Endothelial cell of umbilical vein (primary cell): ENCODE measurements at regions not wholly inside any gene's neighbourhood (a gene's known extent, or its start where the extent isn't known, plus 50 kb on each side); places are given as distances from the start of the nearest gene placed in this dataset.
A peak's percentile ranks its signal among the peaks of the same experiment; 100 is the strongest.

ENCODE experiments used
- BruUV-seq: library from RNA; stranded (reverse); fragments of 400-500 nt; replicated peaks from 2 replicates; lab custom pipeline; 2021; lab: Mats Ljungman, UMichigan
- CTCF ChIA-PET: fragments of 300-600, 350-600 bp; sonication (Branson Sonifier 250); formaldehyde crosslinking; loops from one replicate; lab custom pipeline; 2021; ENCODE audit warnings: antibody characterized with exemption, inconsistent platforms; lab: Charles Lee
- POLR2A ChIA-PET: fragments of 300-600, 350-600 bp; sonication (Branson Sonifier 250); formaldehyde crosslinking; loops from one replicate; lab custom pipeline; 2021; ENCODE audit warnings: antibody characterized with exemption, inconsistent platforms; lab: Charles Lee
- DNase-seq: peaks from one replicate; pipeline ENCODE4 v3.0.0-alpha.2; 2011; ENCODE audit warnings: low read depth, low spot score
- FAIRE-seq: peaks from 2 replicates; lab custom pipeline; 2011; peaks lifted over from hg19 to GRCh38; lab: Jason Lieb, UNC
- H2AFZ ChIP-seq: 2 replicates; pipeline ENCODE4 v1.6.0; 2012; ENCODE audit warnings: low read depth, low read length, control low read depth, inconsistent platforms
- H3K27ac ChIP-seq: 2 replicates; pipeline ENCODE4 v1.5.1; 2011; ENCODE audit warnings: low read depth, mild to moderate bottlenecking, control low read depth, low read length, moderate library complexity; ENCODE audit not compliant: insufficient read depth
- H3K27me3 ChIP-seq, 2 experiments: 2 replicates each; pipeline versions ENCODE4 v1.6.0 to v1.6.1; 2011; ENCODE audit warnings: low read length in 2 of 2, mixed read lengths in 1 of 2; ENCODE audit not compliant: control insufficient read depth in 2 of 2, insufficient read depth in 2 of 2
- H3K36me3 ChIP-seq, 2 experiments: 2 replicates in 1 of 2; 3 replicates in 1 of 2; pipeline ENCODE4 v1.5.1; 2011; ENCODE audit warnings: low read length in 2 of 2, mild to moderate bottlenecking in 1 of 2, moderate library complexity in 1 of 2; ENCODE audit not compliant: control insufficient read depth in 2 of 2, insufficient read depth in 2 of 2; ENCODE audit errors: extremely low read depth in 1 of 2
- H3K4me1 ChIP-seq: 3 replicates; pipeline ENCODE4 v1.5.1; 2011; ENCODE audit warnings: mild to moderate bottlenecking, low read length; ENCODE audit not compliant: control insufficient read depth, insufficient read depth; ENCODE audit errors: extremely low read depth
- H3K4me2 ChIP-seq: 2 replicates; pipeline ENCODE4 v1.6.1; 2011; ENCODE audit warnings: low read length, control low read depth, mixed read lengths; ENCODE audit not compliant: insufficient read depth
- H3K4me3 ChIP-seq, 3 experiments: fragments of 200-600 bp in 1 of 3; sonication (generic), shearing (Covaris generic) in 1 of 3; replicated peaks in 1 of 3; 2 replicates each; pipeline ENCODE4 v1.5.1; 2011 to 2016; ENCODE audit warnings: control low read depth in 3 of 3, low read length in 3 of 3, mild to moderate bottlenecking in 2 of 3, inconsistent platforms in 1 of 3, low read depth in 1 of 3, moderate library complexity in 1 of 3; ENCODE audit not compliant: insufficient read depth in 1 of 3
- H3K79me2 ChIP-seq: 2 replicates; pipeline ENCODE4 v1.6.0; 2012; ENCODE audit warnings: low read length, inconsistent platforms; ENCODE audit not compliant: control insufficient read depth, insufficient read depth
- H3K9ac ChIP-seq: replicated peaks from 2 replicates; pipeline ENCODE3; 2011; ENCODE audit warnings: low read length, control low read depth; ENCODE audit not compliant: insufficient read depth; ENCODE audit errors: extremely low read depth
- H3K9me1 ChIP-seq: replicated peaks from 3 replicates; pipeline ENCODE4 v1.6.0; 2011; ENCODE audit warnings: mild to moderate bottlenecking, low read length; ENCODE audit not compliant: control insufficient read depth, insufficient read depth; ENCODE audit errors: extremely low read depth
- H3K9me3 ChIP-seq: replicated peaks from 2 replicates; pipeline ENCODE4 v1.5.1; 2012; ENCODE audit warnings: low read length, inconsistent platforms; ENCODE audit not compliant: control insufficient read depth, insufficient read depth
- H4K20me1 ChIP-seq: replicated peaks from 2 replicates; pipeline ENCODE3; 2011; ENCODE audit warnings: mild to moderate bottlenecking, low read length; ENCODE audit not compliant: control insufficient read depth, insufficient read depth; ENCODE audit errors: extremely low read depth
- EZH2 ChIP-seq: IDR thresholded peaks from 2 replicates; pipeline ENCODE4 v1.6.1; 2012; ENCODE audit warnings: borderline replicate concordance, low read depth, mild to moderate bottlenecking, moderate library complexity, low read length, inconsistent platforms; ENCODE audit not compliant: severe bottlenecking
- FOS ChIP-seq: IDR thresholded peaks from 2 replicates; pipeline ENCODE4 v1.6.1; 2011; ENCODE audit warnings: mild to moderate bottlenecking, low read length, moderate library complexity, borderline replicate concordance; ENCODE audit not compliant: insufficient read depth
- GATA2 ChIP-seq: IDR thresholded peaks from 2 replicates; pipeline ENCODE4 v1.7.0; 2011; ENCODE audit warnings: low read depth, mild to moderate bottlenecking, moderate library complexity, mixed read lengths, low read length; ENCODE audit not compliant: insufficient read length, insufficient read depth
- JUN ChIP-seq: IDR thresholded peaks from 2 replicates; pipeline ENCODE4 v1.6.1; 2011; ENCODE audit warnings: borderline replicate concordance, low read depth; ENCODE audit not compliant: insufficient read length, insufficient read depth
- MYC ChIP-seq: IDR thresholded peaks from one replicate; pipeline ENCODE4 v1.6.1; 2011; ENCODE audit warnings: mild to moderate bottlenecking, low read depth, low read length
- POLR2A ChIP-seq: IDR thresholded peaks from 2 replicates; pipeline ENCODE4 v1.6.1; 2012; ENCODE audit warnings: low read depth, mild to moderate bottlenecking, control low read depth, low read length
- POLR2AphosphoS5 ChIP-seq: IDR thresholded peaks from 2 replicates; pipeline ENCODE4 v1.6.1; 2012; ENCODE audit warnings: low read depth, mild to moderate bottlenecking, control low read depth, low read length, moderate library complexity; ENCODE audit not compliant: insufficient read depth
- dilution Hi-C: fragments of 300-500 bp; cut with MboI; formaldehyde crosslinking; loops from one replicate; pipeline ENCODE4 v1.15.0; 2019; ENCODE audit warnings: low sequenced_read_pairs; ENCODE audit not compliant: extremely low pct_ligation_motif_present
- intact Hi-C: fragments of 100-400 bp; cut with micrococcal nuclease; formaldehyde crosslinking; loops from one replicate; pipeline ENCODE4 v1.10.0; 2022
- TF ChIP-seq, protein P1 (sequence below): IDR thresholded peaks from 2 replicates; pipeline ENCODE4 v1.6.1; 2011; ENCODE audit not compliant: insufficient read depth, insufficient read length
- TF ChIP-seq, protein P2 (sequence below), 2 donors: IDR thresholded peaks; 1 replicate in 1 of 2; 2 replicates in 1 of 2; pipeline ENCODE4 v1.5.1; 2011; ENCODE audit warnings: low read length in 2 of 2, mild to moderate bottlenecking in 2 of 2, moderate library complexity in 2 of 2, control low read depth in 1 of 2, inconsistent platforms in 1 of 2, low read depth in 1 of 2; ENCODE audit not compliant: insufficient read depth in 1 of 2; ENCODE audit errors: extremely low read depth in 1 of 2

GRCh38 chr18:67359873-67360838 lies 156.4 kb downstream of the DSEL start:
- dilution Hi-C loops, result no loop called here
- no peaks in the 10 kb centered on the region for H3K27me3 ChIP-seq
- ChIA-PET CTCF (interaction anchor here (0.6 to 0.8 kb wide), 3 partner anchors 12 to 156 kb away, joined by 3 read pairs; no protein-coding TSS in a partner anchor), POLR2A (interaction anchor here (0.8 kb wide), 1 partner anchor 127 kb away, joined by 4 read pairs; no protein-coding TSS in a partner anchor)
- H3K79me2 ChIP-seq, result no peaks in the 10 kb centered on the region
- FAIRE-seq, result peak; percentile 94
- peak overlapping the region; percentile 65 for H2AFZ ChIP-seq
- no peaks in the 10 kb centered on the region for H4K20me1 ChIP-seq
- BruUV-seq, result TSS peak; percentile 98
- TF ChIP-seq EZH2, result no peak
- peak; percentile 83 for TF ChIP-seq GATA2
- TF ChIP-seq, protein P1, sequence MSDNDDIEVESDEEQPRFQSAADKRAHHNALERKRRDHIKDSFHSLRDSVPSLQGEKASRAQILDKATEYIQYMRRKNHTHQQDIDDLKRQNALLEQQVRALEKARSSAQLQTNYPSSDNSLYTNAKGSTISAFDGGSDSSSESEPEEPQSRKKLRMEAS, result no peak
- TF ChIP-seq MYC, result no peak
- TF ChIP-seq JUN, result peak; percentile 94
- TF ChIP-seq FOS, result peak; percentile 99
- TF ChIP-seq, protein P2, sequence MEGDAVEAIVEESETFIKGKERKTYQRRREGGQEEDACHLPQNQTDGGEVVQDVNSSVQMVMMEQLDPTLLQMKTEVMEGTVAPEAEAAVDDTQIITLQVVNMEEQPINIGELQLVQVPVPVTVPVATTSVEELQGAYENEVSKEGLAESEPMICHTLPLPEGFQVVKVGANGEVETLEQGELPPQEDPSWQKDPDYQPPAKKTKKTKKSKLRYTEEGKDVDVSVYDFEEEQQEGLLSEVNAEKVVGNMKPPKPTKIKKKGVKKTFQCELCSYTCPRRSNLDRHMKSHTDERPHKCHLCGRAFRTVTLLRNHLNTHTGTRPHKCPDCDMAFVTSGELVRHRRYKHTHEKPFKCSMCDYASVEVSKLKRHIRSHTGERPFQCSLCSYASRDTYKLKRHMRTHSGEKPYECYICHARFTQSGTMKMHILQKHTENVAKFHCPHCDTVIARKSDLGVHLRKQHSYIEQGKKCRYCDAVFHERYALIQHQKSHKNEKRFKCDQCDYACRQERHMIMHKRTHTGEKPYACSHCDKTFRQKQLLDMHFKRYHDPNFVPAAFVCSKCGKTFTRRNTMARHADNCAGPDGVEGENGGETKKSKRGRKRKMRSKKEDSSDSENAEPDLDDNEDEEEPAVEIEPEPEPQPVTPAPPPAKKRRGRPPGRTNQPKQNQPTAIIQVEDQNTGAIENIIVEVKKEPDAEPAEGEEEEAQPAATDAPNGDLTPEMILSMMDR (IDR thresholded peaks at IDR 0.05; ENCODE audit: extremely low read depth in 1 of 2, insufficient read depth in 1 of 2, low read depth in 1 of 2, low read length in 2 of 2), result no peak
- TF ChIP-seq POLR2AphosphoS5, result peak; percentile 35
- TF ChIP-seq POLR2A, result no peak
- peaks cover 16% of the 10 kb centered on the region for H3K4me1 ChIP-seq
- intact Hi-C loops, result loop anchor here (1.0 to 5.0 kb wide), 4 partner anchors 48 to 157 kb away; partner anchors contain the start of gene DSEL
- H3K4me2 ChIP-seq, result peak overlapping the region; percentile 79
- peak overlapping the region; percentile 1 to 64 (median 21) for H3K4me3 ChIP-seq
- H3K27ac ChIP-seq, result peak overlapping the region; percentile 78
- H3K9ac ChIP-seq, result peak overlapping the region; percentile 74
- no peaks in the 10 kb centered on the region for H3K9me1 ChIP-seq
- no peaks in the 10 kb centered on the region for H3K36me3 ChIP-seq
- peak; percentile 97 for DNase-seq
- H3K9me3 ChIP-seq, result no peaks in the 10 kb centered on the region
